Inferior parietal cortex (tissue), 1 donor: ENCODE measurements at regions not wholly inside any gene's neighbourhood (a gene's known extent, or its start where the extent isn't known, plus 50 kb on each side); places are given as distances from the start of the nearest gene placed in this dataset.
"Not testable (repeated sequence)": the region's sequence is repeated elsewhere in the genome, so short reads cannot be mapped to it uniquely, and the experiment has no call there.

Source experiments
- DNase-seq: peaks from one replicate; pipeline ENCODE4 v3.0.0-alpha.2; 2016; ENCODE audit errors: extremely low spot score

DNA sequence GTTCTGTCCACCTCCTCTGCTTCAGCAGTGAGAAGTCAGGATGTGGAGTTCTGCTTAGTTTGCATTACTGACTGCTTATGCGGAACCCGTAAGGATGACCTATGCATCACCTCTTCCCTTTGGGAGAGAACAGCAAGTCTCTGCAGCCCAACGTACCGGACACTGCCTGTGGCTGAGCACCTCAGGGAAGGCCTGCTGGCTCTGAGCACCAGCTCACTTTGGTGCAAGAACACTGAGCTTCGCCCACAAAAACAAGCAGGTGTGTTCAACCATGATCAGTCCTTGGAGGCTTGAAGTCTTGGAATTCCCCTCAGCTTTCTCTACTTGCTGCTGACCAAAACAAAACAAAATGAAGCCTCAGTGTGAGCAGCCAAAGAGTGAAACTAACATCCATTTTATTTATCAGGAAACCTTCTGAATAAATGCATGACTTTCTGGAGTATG, 52.7 kb upstream of the NCK2 start:
- DNase-seq: no peak

- no peak for DNase-seq
These were observed 54.1 kb upstream of the NCK2 start for GRCh38 chr2:105690566-105690965.

GRCh38 chr2:105689484-105689883, 55.2 kb upstream of the NCK2 start:
- DNase-seq: no peak

- DNase-seq: no peak
These were observed 55.8 kb upstream of the NCK2 start for GRCh38 chr2:105688946-105689345.

DNA sequence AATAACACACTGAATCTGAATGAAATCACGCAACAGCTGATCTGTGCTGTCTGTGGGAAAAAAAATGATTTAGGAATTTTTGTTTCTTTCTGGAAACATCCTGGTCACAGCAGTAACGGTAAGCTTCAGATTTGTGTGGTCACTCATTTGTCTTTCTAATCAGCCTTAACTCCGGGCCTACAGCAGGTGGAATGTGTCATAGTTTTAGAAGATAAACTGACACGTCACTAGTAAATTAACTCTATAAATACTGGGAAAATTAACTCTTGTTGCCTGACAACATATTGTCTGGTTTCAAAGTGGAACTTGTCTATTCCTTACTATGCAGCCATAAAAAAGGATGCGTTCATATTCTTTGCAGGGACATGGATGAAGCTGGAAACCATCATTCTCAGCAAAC, 58.1 kb upstream of the NCK2 start:
- no peak for DNase-seq

DNA sequence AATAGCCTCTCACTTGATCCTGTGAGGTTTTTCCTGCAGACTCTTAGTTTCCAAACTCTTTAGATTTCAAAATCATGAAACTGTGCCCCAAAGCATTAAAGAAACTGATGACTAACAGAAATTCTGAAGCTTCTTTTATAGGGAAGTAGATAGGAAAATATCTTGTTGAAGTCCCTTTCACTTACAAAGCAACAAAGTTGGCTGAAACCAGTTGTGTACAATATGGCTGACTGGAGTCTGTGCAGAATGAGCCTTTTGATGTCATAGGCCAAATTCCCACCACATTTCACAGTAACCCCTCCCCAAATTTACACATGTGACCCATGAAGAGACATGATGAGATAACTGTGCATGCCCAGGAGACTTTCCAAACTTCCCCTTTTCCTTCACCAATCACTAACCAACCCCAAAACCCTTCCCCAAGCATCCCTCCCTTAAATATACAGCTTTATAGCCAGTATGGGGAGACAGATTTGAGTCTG, 61.7 kb upstream of the NCK2 start:
- no peak for DNase-seq

- no peak for DNase-seq
These were observed 62.3 kb upstream of the NCK2 start for GRCh38 chr2:105682401-105682800.

- DNase-seq: no peak
These were observed 62.8 kb upstream of the NCK2 start for GRCh38 chr2:105681927-105682326.

DNA sequence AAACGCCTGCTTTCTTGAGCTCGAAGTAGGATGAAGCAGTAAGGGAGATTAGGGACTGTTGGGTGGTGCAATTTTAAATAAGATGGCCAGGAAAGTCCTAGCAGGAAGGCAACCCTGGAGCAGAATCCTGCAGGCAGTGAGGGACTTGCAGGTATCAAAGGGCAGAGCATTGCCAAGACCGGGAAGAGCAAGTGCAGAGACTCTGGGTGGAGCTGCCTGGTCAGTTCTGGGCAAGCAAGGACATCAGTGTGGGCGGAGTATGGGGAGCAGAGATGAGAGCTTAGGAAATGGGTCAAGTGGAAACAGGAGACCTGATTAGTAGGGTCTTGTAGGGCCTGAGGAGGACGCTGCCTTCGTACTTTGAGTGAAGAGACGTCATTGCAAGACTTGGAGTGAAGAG, 64.4 kb upstream of the NCK2 start:
- no peak for DNase-seq

DNA sequence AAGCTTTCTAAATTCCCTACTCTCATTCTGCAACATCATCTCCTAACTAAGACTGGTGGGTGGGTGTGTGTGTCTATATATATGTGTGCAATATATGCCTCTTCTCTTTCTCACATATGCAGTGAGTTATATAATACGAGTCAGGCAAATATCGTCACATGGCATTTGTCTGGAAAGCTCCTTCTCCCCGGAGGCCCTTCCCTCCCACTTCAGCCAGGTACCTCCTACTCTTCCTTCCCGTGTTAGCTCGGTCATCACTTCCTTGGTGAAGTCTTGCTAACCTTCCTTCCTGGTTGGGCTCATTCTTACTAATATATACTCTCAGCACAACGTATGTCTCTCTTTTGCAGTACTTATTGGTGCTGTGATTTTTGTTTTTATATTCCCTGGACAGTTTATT, 66.4 kb upstream of the NCK2 start:
- no peak for DNase-seq

- no peak for DNase-seq
These were observed 66.8 kb upstream of the NCK2 start for GRCh38 chr2:105677901-105678300.

GRCh38 chr2:105675841-105676240, 68.9 kb upstream of the NCK2 start:
- DNase-seq: no peak

DNA sequence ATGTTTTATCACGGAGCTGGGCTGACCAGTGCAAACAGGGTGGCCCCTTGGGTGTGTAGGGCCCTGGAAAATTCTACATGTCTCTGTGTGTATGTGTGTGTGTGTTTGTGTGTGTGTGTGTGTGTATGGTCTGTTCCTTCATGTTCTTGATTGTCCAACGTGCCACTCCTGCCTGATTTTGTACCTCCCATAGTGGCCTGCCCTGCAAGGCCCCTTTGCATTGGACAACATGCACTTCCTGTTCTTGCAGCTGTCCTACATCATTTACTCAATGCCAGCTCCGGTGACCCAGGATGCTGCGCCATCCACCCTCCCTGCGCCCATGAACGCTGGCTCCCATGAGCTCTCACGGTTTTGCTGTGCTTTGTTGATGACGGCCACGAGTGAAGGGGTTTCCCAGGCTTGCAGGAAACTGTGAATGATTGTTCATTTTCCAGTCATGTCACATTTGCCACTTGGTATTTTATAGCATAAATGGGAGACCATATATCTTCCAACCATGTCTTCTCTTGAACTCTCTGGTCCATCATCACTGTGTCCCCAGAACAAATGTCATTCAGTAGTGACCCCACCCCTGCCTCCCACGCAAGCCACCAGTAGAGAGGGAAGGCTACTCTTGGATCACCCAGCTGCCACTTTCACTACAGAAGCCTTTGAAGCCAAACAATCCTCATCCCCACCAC, 69.7 kb upstream of the NCK2 start:
- DNase-seq: no peak

DNA sequence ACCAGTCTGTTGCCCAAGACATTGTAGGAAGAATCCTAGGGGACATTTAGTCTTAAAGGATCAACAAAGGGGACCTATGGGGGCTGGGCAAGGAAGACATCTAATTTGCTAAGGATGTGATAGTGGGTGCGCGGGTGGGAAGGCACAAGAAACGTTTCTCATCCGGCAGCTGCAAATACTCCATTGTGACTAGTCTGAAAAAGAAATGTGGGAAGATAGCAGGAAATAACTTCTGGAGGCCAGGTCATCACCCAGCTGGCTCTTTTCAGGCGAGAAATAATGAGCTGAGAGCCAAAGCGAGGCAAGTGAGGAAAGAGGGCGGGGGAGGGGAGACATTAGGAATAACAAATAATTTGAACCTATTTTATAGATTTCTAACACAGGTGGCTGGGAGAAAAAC, 70.3 kb upstream of the NCK2 start:
- DNase-seq: no peak

DNA sequence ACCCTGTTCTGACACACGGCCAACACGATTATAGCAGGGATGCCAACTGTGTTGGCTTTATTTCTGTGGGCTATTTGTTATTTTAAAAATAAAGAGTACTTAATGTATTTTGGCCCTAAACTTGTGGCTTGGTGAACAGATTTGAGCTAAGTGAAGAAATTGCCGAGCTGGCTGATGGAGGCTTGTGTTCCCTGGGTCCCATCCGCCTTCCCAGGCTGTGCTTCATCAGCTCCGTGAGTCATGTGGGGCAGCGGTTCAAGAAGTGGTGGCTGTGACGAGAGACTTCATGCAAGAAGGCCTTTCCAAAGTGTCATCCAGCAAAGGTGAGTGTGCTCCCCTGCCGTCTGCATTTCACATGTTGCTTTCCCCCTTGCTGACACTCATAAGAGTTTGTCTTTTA, 73.6 kb upstream of the NCK2 start:
- no peak for DNase-seq

DNA sequence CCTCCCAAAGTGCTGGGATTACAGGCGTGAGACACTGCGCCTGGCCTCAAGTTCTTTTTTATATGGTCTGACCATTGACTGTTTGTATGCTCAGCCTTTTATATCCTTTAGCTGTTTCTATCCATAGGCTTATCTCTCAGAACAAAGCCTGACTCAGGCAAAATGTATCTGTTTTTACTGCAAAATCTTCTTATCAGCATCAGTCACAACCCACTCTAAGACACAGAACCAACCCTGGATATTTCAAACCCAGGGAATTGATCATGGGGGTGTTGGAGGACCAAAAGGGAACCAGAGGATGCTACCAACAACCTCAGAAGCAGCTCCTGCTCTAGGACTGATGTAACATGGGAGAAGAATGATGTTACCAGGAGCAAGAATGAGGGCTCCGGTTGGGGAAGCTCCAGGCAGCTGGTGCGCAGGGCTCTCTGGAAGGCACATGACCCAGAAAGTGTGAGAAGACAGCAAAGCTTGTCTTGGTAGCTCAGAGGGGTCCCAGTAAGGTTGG, 75.3 kb upstream of the NCK2 start:
- no peak for DNase-seq

- no peak for DNase-seq
These were observed 79.2 kb upstream of the NCK2 start for GRCh38 chr2:105665480-105665879.

GRCh38 chr2:105660489-105660888, 84.2 kb upstream of the NCK2 start:
- DNase-seq: no peak

DNA sequence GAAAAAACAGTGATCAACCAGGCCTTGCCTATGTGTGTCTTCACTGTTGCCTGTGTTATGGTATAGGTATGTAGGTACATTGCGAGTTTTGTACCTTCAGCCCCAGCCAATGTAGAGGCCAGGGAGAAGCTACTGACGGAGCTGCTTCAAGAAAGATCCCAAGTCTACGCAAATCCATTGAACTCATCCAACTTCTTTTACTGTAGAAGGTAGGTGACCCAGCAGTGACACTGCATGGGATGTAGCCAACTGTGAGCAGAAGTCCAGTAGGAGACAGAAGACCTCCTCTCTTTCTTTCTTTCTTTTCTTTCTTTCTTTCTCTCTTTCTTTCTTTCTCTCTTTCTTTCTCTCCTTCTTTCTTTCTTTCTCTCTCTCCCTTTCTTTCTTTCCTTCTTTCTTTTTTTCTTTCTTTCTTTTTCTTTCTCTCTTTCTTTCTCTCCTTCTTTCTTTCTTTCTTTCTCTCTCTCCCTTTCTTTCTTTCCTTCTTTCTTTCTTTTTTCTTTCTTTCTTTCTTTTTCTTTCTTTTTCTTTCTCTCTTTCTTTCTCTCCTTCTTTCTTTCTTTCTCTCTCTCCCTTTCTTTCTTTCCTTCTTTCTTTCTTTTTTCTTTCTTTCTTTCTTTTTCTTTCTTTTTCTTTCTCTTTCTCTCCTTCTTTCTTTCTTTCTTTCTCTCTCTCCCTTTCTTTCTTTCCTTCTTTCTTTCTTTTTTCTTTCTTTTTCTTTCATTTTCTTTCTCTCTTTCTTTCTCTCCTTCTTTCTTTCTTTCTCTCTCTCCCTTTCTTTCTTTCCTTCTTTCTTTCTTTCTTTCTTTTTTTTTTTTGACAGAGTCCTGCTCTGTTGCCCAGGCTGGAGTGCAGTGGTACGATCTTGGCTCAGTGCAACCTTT, 88.7 kb upstream of the NCK2 start:
- DNase-seq: not testable (repeated sequence)

DNA sequence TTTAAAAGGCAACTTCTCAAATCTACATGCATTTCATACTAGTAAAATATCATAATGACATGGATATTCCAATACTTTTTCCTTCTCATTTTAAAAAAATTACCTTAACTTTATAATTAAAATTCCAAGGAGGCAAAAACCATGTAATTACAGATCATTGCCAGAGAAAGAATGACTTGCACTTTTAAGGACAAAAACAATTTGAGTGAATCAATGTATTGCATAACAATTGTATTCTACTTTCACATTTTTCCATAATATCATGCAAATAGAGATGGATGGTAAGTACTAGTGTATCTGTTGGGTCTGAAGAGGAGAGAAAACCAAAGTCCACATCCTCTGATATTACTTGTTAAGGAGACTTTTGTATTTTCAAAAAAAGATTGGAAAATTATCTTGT, 89.5 kb upstream of the NCK2 start:
- no peak for DNase-seq

GRCh38 chr2:105654474-105655004, 90.2 kb upstream of the NCK2 start:
- DNase-seq: no peak

GRCh38 chr2:105653302-105653701, 91.4 kb upstream of the NCK2 start:
- DNase-seq: no peak
